Epithelial cell of proximal tubule (primary cell): ENCODE measurements at regions not wholly inside any gene's neighbourhood (a gene's known extent, or its start where the extent isn't known, plus 50 kb on each side); places are given as distances from the start of the nearest gene placed in this dataset.

Experiments
- DNase-seq: peaks from one replicate; pipeline ENCODE4 v3.0.0-alpha.2; 2011; ENCODE audit warnings: low read depth
- H3K4me3 ChIP-seq: 2 replicates; pipeline ENCODE4 v1.5.1; 2011; ENCODE audit warnings: low read depth, mild to moderate bottlenecking, low read length
- CTCF ChIP-seq: conservative IDR thresholded peaks from 2 replicates; pipeline ENCODE4 v1.5.1; 2012; ENCODE audit warnings: low read depth, mild to moderate bottlenecking, low read length

GRCh38 chr19:30071871-30072270 lies 129.8 kb downstream of the URI1 start:
- no peak for DNase-seq
- no peak overlapping the region for H3K4me3 ChIP-seq
- TF ChIP-seq CTCF, result no peak

- no peak for TF ChIP-seq CTCF
- no peak for DNase-seq
- H3K4me3 ChIP-seq, result no peak overlapping the region
Observed at GRCh38 chr19:30073152-30074000, 131.3 kb downstream of the URI1 start.

DNA sequence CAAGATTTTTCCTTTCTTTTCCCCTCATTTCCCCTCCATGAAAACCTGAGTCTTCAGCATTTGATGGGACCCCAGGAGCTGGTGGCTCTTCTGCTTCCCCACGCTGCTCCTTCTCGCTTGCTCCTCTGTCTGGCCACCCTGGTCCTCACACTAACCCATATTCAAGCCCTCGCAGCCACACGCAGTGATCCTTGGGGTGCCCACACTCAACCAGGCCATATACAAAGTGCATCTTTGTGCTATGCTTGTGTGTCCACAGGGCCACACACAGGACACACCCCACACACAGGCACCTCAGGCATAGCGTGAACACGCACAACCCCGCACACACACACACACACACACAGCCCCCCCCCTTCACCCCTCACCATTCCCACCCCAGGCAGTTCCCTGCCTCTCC lies 132.1 kb downstream of the URI1 start:
- no peak for DNase-seq
- no peak overlapping the region for H3K4me3 ChIP-seq
- TF ChIP-seq CTCF, result no peak

DNA sequence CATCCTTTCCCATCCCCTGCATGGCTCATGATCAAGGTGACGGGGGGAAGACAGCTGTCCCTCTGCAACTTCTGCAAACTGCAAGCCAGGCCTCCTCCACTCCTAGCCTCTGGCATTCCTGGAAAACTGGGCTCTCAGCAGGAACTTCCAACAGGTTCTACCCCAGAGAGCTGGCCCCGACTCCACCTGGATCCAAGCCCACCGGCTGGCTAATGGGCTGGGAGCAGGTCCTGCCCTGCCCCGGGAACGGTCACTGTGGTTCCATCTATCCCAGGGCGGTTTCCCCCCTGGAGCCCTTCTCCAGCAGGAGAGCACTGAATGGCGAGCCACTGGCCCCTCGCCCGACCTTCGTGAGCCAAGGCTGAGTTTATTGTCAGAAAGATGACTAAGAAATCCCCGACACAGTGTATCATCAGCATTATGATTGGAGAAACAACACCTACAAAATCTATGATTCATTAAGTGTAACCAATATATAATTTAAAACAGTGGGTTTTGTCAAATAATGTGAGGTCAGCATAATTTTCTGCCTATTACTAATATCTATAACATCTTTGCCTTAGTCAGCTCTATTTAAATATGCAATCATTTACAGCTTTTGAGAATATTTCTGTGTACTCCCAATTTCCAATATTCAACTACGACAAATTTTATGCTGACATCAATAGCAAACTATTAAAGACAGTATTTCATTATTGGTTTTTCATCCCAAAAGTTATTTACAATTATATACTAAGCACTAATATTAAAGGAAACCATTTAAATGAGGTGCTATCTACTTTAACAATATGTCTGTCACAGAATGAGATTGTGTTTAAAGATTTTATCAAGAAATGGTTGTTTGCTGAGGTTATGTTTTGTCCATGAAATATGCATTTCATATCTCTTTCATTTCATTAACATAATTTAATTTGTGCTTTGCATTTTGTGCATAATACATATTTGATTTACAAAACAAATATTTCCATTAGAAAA lies 133.0 kb downstream of the URI1 start:
- H3K4me3 ChIP-seq, result no peak overlapping the region
- no peak for TF ChIP-seq CTCF
- DNase-seq, result no peak

DNA sequence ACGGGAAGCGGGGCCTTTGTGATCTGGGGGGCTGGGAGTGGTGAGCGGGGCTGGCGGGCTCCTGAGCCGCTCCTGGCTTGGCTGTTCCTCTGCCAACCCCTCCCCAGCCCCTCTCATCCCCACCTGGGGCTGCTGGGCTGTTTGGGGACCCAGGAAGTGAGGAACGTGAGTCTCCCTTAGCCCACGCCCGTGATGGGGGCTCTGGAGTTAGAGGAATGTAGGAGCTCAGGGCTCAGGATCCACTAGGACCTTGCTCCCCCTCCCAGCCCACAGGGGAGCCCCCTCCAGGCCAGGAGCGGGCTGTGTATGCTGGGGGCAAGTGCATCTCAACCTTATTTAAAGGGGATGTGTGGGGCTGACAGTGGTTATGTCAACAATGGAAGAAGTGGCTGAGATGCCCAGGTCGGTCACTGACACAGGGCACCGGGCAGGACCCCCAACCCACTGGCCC lies 134.1 kb downstream of the URI1 start:
- no peak for DNase-seq
- no peak overlapping the region for H3K4me3 ChIP-seq
- no peak for TF ChIP-seq CTCF

GRCh38 chr19:30076751-30077670 lies 135.0 kb downstream of the URI1 start:
- DNase-seq, result no peak
- H3K4me3 ChIP-seq, result no peak overlapping the region
- no peak for TF ChIP-seq CTCF
